AG09319 (cell line): ENCODE measurements at regions not wholly inside any gene's neighbourhood (a gene's known extent, or its start where the extent isn't known, plus 50 kb on each side); places are given as distances from the start of the nearest gene placed in this dataset.
"Not testable (repeated sequence)": the region's sequence is repeated elsewhere in the genome, so short reads cannot be mapped to it uniquely, and the experiment has no call there.

Experiments used
- DNase-seq: peaks from one replicate; pipeline ENCODE4 v3.0.0-alpha.2; 2010; ENCODE audit warnings: low read depth; ENCODE audit errors: extremely low read depth
- CTCF ChIP-seq: IDR thresholded peaks from 2 replicates; pipeline ENCODE4 v1.5.1; 2011; ENCODE audit warnings: low read depth, mild to moderate bottlenecking, inconsistent platforms, low read length, moderate library complexity

GRCh38 chr5:40206030-40206429 lies 473.7 kb upstream of the PTGER4 start:
- TF ChIP-seq CTCF = no peak
- no peak for DNase-seq

- no peak for DNase-seq
- no peak for TF ChIP-seq CTCF
Observed at GRCh38 chr5:40204144-40204543, 475.6 kb upstream of the PTGER4 start.

- TF ChIP-seq CTCF = no peak
- DNase-seq = no peak
Observed at GRCh38 chr5:40202814-40203440, 476.8 kb upstream of the PTGER4 start.

- no peak for DNase-seq
- no peak for TF ChIP-seq CTCF
Observed at GRCh38 chr5:40198736-40199135, 481.0 kb upstream of the PTGER4 start.

GRCh38 chr5:40195574-40195973 lies 484.1 kb upstream of the PTGER4 start:
- DNase-seq = not testable (repeated sequence)

- no peak for DNase-seq
Observed at GRCh38 chr5:40191150-40191549, 488.6 kb upstream of the PTGER4 start.

GRCh38 chr5:40172721-40173120 lies 507.0 kb upstream of the PTGER4 start:
- DNase-seq = no peak
- TF ChIP-seq CTCF = no peak

More at GRCh38 chr5:40191150-40191549, 488.6 kb upstream of the PTGER4 start:
- TF ChIP-seq CTCF = no peak

- no peak for DNase-seq
- TF ChIP-seq CTCF = no peak
Observed at GRCh38 chr5:40171971-40172370, 507.7 kb upstream of the PTGER4 start.
